ENCODE measurements at regions not wholly inside any gene's neighbourhood (a gene's known extent, or its start where the extent isn't known, plus 50 kb on each side); places are given as distances from the start of the nearest gene placed in this dataset.
"Not testable (repeated sequence)": the region's sequence is repeated elsewhere in the genome, so short reads cannot be mapped to it uniquely, and the experiment has no call there.

DNA sequence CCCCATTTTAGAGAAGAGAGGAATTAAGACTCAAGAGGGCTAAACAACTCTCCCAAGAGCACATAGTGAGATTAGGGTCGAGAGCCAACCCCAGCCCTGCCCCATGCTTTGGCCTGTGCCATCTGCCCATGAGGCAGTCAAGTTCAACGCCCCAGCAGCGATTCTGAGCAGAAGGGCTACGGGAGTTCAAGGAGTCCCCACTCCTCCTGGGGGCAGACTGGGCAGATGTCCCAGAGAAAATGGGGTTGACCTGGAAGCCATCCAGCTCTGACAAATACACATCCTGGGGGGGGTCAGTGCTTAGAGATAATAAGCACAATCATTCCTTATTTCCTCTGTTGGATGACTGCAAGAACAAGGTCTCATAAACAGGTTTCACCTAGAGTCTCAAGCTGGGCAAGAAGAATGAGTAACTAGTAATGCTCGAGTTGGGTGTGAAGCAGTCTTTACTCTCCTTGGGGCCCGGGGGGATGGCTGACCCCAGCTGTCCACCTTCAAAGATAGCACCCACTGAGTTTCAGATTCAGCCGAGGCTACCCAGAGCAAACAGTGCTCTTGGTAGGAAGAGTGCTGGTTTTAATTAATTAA, 716.4 kb downstream of the RNF144A start:
- Mint-ChIP-seq H3K36me3 (ENCODE audit: low read depth) (no peaks in the 10 kb centered on the region), H3K27ac (no peak overlapping the region), H3K4me1 (ENCODE audit: low read depth) (no peaks in the 10 kb centered on the region), H3K27me3 (peaks cover 8% of the 10 kb centered on the region), H3K4me3 (no peak overlapping the region), H3K9me3 (no peaks in the 10 kb centered on the region)
- intact Hi-C loops (cut with micrococcal nuclease), result no loop called here

GRCh38 chr2:7634409-7634808, 717.2 kb downstream of the RNF144A start:
- intact Hi-C loops (cut with micrococcal nuclease), result no loop called here
- Mint-ChIP-seq H3K27ac (no peak overlapping the region), H3K4me1 (ENCODE audit: low read depth) (no peaks in the 10 kb centered on the region), H3K4me3 (no peak overlapping the region), H3K36me3 (ENCODE audit: low read depth) (no peaks in the 10 kb centered on the region), H3K27me3 (peaks cover 8% of the 10 kb centered on the region), H3K9me3 (no peaks in the 10 kb centered on the region)

DNA sequence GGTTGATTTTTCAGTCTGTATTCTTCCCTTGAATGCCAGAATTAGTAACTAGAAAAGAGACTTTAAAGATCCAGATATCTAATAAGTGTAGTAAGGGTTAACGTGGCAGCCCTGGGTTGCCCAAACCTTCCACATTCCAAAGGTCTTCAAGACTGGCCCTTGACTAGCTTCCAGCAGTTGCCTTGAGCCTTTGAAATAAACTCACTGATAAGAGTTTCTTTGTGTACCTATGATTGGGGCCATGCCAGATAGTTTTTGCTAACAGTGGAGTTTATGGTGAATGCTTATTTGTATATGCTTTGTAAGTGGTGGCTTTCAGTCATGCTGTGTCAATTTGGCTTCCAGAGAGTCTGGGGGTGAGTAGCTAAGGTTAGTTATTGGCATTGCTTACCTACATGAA, 722.3 kb downstream of the RNF144A start:
- H3K27ac Mint-ChIP-seq, result no peak overlapping the region
- intact Hi-C loops (cut with micrococcal nuclease), result no loop called here
- H3K9me3 Mint-ChIP-seq, result peaks cover 43% of the 10 kb centered on the region
- no peaks in the 10 kb centered on the region for H3K4me1 Mint-ChIP-seq (ENCODE audit: low read depth)
- H3K4me3 Mint-ChIP-seq, result no peak overlapping the region
- peaks cover 8% of the 10 kb centered on the region for H3K27me3 Mint-ChIP-seq
- H3K36me3 Mint-ChIP-seq (ENCODE audit: low read depth), result no peaks in the 10 kb centered on the region

GRCh38 chr2:7641272-7641671, 724.1 kb downstream of the RNF144A start:
- intact Hi-C loops (cut with micrococcal nuclease); H3K4me3 Mint-ChIP-seq; H3K27ac Mint-ChIP-seq; H3K27me3 Mint-ChIP-seq; H3K36me3 Mint-ChIP-seq (ENCODE audit: low read depth); H3K4me1 Mint-ChIP-seq (ENCODE audit: low read depth): not testable (repeated sequence)
- peaks cover 43% of the 10 kb centered on the region for H3K9me3 Mint-ChIP-seq

DNA sequence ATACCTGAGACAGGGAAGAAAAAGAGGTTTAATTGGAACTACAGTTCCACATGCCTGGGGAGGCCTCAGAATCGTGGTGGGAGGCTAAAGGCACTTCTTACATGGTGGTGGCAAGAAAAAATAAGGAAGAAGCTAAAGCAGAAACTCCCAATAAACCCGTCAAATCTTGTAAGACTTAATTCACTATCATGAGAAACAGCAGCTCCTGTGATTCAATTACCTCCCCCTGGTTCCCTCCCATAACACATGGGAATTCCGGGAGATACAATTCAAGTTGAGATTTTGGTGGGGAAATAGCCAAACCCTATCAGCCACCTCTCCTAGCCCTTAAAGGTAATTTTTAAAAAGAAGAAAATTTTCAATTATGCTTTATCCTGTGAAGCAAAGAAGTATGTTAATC, 728.8 kb downstream of the RNF144A start:
- Mint-ChIP-seq H3K36me3 (ENCODE audit: low read depth) (no peaks in the 10 kb centered on the region), H3K27me3 (peaks cover 1% of the 10 kb centered on the region), H3K9me3 (peaks cover 28% of the 10 kb centered on the region), H3K27ac (no peak overlapping the region), H3K4me1 (ENCODE audit: low read depth) (no peaks in the 10 kb centered on the region), H3K4me3 (no peak overlapping the region)
- intact Hi-C loops (cut with micrococcal nuclease), result no loop called here

DNA sequence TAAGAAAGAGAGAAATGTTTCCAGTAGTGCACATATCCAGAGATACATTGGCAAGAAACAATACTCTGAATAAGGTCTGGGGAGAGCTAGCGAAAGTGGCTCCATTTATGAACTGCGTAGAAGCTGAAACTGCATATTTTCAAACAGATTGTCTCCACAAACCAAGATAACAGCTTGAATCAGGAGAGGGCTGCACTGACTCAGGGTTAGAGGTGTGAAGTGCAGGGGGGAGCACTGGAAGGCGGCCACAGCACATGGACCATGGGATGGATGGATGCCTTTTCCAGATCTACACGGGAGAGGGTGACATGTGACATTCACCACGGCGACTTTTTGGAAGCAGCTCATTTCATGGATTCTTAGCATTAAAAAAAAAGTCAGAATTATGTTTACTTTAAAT, 729.4 kb downstream of the RNF144A start:
- Mint-ChIP-seq H3K4me1 (ENCODE audit: low read depth) (no peaks in the 10 kb centered on the region), H3K4me3 (no peak overlapping the region), H3K27ac (no peak overlapping the region), H3K9me3 (peaks cover 22% of the 10 kb centered on the region), H3K27me3 (peaks cover 1% of the 10 kb centered on the region), H3K36me3 (ENCODE audit: low read depth) (no peaks in the 10 kb centered on the region)
- intact Hi-C loops (cut with micrococcal nuclease), result no loop called here

- peaks cover 1% of the 10 kb centered on the region for H3K27me3 Mint-ChIP-seq
- H3K4me1 Mint-ChIP-seq (ENCODE audit: low read depth), result no peaks in the 10 kb centered on the region
- no peaks in the 10 kb centered on the region for H3K36me3 Mint-ChIP-seq (ENCODE audit: low read depth)
- H3K4me3 Mint-ChIP-seq, result no peak overlapping the region
- intact Hi-C loops (cut with micrococcal nuclease), result no loop called here
- H3K27ac Mint-ChIP-seq, result no peak overlapping the region
- H3K9me3 Mint-ChIP-seq, result peaks cover 11% of the 10 kb centered on the region
Measured at GRCh38 chr2:7648221-7648795, 731.1 kb downstream of the RNF144A start.

DNA sequence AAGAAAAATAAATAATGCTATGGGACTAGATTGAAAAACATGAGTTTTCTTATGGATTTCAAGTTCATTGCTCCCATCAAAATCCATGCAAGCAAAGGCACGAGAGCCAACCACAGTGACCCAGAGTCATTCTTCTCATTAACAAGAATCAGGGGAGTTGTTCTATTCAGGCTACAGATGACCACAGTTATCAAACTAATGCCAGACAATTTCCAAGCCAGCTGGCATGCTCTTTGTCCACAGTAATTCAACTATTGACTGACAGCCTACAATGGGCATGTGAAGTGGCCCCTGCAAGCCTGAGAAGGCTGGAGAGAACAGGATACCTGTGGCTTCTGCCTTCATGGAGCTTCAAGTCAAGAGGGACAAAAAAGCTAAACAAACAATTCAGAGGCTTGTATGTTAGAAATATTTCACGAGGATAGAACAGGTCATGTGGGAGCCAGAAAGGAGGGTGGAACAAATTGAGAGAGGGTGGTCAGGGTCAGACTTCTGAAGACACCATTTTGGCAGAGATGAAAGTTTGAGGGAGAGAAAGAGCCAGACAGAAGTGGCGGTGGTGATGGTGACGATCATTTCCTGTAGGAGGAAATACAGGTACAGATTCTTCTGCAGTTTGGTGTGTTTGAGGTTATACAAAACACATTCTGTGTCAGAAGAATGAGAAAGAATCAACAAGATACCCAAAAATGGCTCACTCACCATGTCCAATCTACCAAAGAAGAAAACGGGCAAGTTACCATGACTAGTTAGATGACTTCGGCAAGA, 732.4 kb downstream of the RNF144A start:
- Mint-ChIP-seq H3K27ac (no peak overlapping the region), H3K9me3 (no peaks in the 10 kb centered on the region), H3K36me3 (ENCODE audit: low read depth) (no peaks in the 10 kb centered on the region), H3K4me3 (no peak overlapping the region), H3K27me3 (peaks cover 1% of the 10 kb centered on the region), H3K4me1 (ENCODE audit: low read depth) (no peaks in the 10 kb centered on the region)
- intact Hi-C loops (cut with micrococcal nuclease), result no loop called here

- H3K4me1 Mint-ChIP-seq (ENCODE audit: low read depth), result no peaks in the 10 kb centered on the region
- H3K9me3 Mint-ChIP-seq, result no peaks in the 10 kb centered on the region
- H3K4me3 Mint-ChIP-seq, result no peak overlapping the region
- H3K36me3 Mint-ChIP-seq (ENCODE audit: low read depth), result no peaks in the 10 kb centered on the region
- peaks cover 1% of the 10 kb centered on the region for H3K27me3 Mint-ChIP-seq
- intact Hi-C loops (cut with micrococcal nuclease), result no loop called here
- no peak overlapping the region for H3K27ac Mint-ChIP-seq
Measured at GRCh38 chr2:7653617-7654016, 736.4 kb downstream of the RNF144A start.

GRCh38 chr2:7655629-7656028, 738.4 kb downstream of the RNF144A start:
- no peaks in the 10 kb centered on the region for H3K36me3 Mint-ChIP-seq (ENCODE audit: low read depth)
- H3K4me3 Mint-ChIP-seq, result no peak overlapping the region
- H3K9me3 Mint-ChIP-seq, result peaks cover 14% of the 10 kb centered on the region
- H3K4me1 Mint-ChIP-seq (ENCODE audit: low read depth), result no peaks in the 10 kb centered on the region
- intact Hi-C loops (cut with micrococcal nuclease), result no loop called here
- peaks cover 1% of the 10 kb centered on the region for H3K27me3 Mint-ChIP-seq
- H3K27ac Mint-ChIP-seq, result no peak overlapping the region

- H3K4me3 Mint-ChIP-seq; H3K36me3 Mint-ChIP-seq (ENCODE audit: low read depth): not testable (repeated sequence)
Measured at GRCh38 chr2:7657526-7657925, 740.3 kb downstream of the RNF144A start.

GRCh38 chr2:7658486-7658885, 741.3 kb downstream of the RNF144A start:
- Mint-ChIP-seq H3K27me3 (no peaks in the 10 kb centered on the region), H3K36me3 (ENCODE audit: low read depth) (no peaks in the 10 kb centered on the region), H3K27ac (no peak overlapping the region), H3K4me3 (no peak overlapping the region), H3K4me1 (ENCODE audit: low read depth) (no peaks in the 10 kb centered on the region), H3K9me3 (peaks cover 16% of the 10 kb centered on the region)
- intact Hi-C loops (cut with micrococcal nuclease), result no loop called here

More at GRCh38 chr2:7657526-7657925, 740.3 kb downstream of the RNF144A start:
- H3K4me1 Mint-ChIP-seq (ENCODE audit: low read depth); intact Hi-C loops (cut with micrococcal nuclease); H3K27me3 Mint-ChIP-seq; H3K27ac Mint-ChIP-seq: not testable (repeated sequence)
- peaks cover 16% of the 10 kb centered on the region for H3K9me3 Mint-ChIP-seq

- H3K9me3 Mint-ChIP-seq, result peaks cover 16% of the 10 kb centered on the region
- H3K27ac Mint-ChIP-seq, result no peak overlapping the region
- H3K27me3 Mint-ChIP-seq, result no peaks in the 10 kb centered on the region
- no peak overlapping the region for H3K4me3 Mint-ChIP-seq
- H3K4me1 Mint-ChIP-seq (ENCODE audit: low read depth), result no peaks in the 10 kb centered on the region
- intact Hi-C loops (cut with micrococcal nuclease), result no loop called here
- no peaks in the 10 kb centered on the region for H3K36me3 Mint-ChIP-seq (ENCODE audit: low read depth)
Measured at GRCh38 chr2:7660816-7661215, 743.6 kb downstream of the RNF144A start.

DNA sequence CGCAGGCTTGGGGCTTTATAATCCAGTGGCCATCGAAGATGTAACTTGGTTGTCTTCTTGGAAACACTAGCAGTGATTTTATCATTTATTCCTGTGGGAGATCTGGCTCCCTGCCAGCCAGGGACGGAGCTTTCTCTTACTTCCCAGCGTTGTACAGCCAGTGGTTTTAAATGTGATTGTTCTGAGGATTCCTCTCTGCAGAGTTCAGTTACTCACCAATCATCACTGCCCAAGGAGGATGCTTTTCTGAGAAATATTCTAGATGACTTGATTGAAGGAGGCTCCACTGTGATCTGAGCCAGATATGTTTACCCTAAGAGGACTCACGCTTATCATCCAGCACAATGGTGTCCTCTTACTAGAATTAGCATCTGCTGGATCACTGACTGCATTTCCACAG, 744.3 kb downstream of the RNF144A start:
- no peaks in the 10 kb centered on the region for H3K4me1 Mint-ChIP-seq (ENCODE audit: low read depth)
- H3K4me3 Mint-ChIP-seq, result no peak overlapping the region
- no peaks in the 10 kb centered on the region for H3K27me3 Mint-ChIP-seq
- intact Hi-C loops (cut with micrococcal nuclease), result no loop called here
- no peak overlapping the region for H3K27ac Mint-ChIP-seq
- peaks cover 16% of the 10 kb centered on the region for H3K9me3 Mint-ChIP-seq
- no peaks in the 10 kb centered on the region for H3K36me3 Mint-ChIP-seq (ENCODE audit: low read depth)

All from dendritic cell treated with granulocyte-macrophage colony-stimulating factor and Interleukin-4, amounts not matched to agents 40 ng/mL and 50 ng/mL, for 4 days (primary cell).